ENCODE measurements at regions not wholly inside any gene's neighbourhood (a gene's known extent, or its start where the extent isn't known, plus 50 kb on each side); places are given as distances from the start of the nearest gene placed in this dataset.

DNA sequence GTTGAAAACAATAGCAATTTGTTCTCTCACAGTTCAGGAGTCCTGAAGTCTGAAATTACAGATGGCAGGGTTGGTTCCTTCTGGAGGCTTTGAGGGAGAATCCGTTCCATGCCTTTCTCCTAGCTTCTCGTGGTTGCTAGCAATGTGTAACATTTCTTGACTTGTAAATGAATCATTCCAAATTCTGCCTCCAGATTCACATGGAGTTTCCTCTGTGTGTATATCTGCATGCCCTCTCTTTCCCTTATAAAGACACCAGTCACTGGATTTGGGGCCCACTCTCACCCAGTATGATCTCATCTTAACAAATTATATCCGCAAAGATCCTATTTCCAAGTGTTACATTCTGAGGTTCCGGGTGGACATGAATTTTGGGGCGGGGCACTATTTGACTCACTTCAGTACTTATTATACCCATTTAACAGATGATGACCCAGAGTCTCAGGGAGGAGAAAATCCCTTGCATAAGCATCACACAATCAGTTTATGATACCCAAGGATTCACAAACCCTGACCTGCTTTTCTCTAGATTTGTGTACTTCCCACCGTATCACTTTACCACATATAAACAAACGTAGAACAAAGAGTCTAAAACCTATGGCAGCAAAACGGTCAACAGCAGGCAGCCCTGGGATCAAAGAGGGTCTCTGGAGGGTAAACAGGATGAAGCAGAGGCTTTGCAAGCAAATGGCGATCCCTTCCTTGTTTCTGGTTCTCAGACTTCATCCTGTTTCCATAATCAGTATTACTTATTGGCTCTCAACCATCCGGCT lies 93.7 kb downstream of the C9orf152 start:
- no peak for ATAC-seq
- DNase-seq (ENCODE audit: missing footprints): no peak
- intact Hi-C loops (cut with DNase I): no loop called here

GRCh38 chr9:110114859-110115201 lies 93.1 kb downstream of the C9orf152 start:
- ATAC-seq: peak; percentile 55
- intact Hi-C loops (cut with DNase I): no loop called here
- DNase-seq (ENCODE audit: missing footprints): no peak

GRCh38 chr9:110115341-110115820 lies 92.6 kb downstream of the C9orf152 start:
- intact Hi-C loops (cut with DNase I): no loop called here
- DNase-seq (ENCODE audit: missing footprints) (no peak), ATAC-seq (peak; percentile 88)

GRCh38 chr9:110115826-110116542 lies 92.0 kb downstream of the C9orf152 start:
- intact Hi-C loops (cut with DNase I): no loop called here
- DNase-seq (ENCODE audit: missing footprints) (no peak), ATAC-seq (no peak)

- no peak for DNase-seq (ENCODE audit: missing footprints)
- intact Hi-C loops (cut with DNase I): no loop called here
- no peak for ATAC-seq
Measured at GRCh38 chr9:110116543-110116885, 91.4 kb downstream of the C9orf152 start.

GRCh38 chr9:110121170-110121569 lies 86.8 kb downstream of the C9orf152 start:
- no peak for ATAC-seq
- DNase-seq (ENCODE audit: missing footprints): no peak
- intact Hi-C loops (cut with DNase I): no loop called here

DNA sequence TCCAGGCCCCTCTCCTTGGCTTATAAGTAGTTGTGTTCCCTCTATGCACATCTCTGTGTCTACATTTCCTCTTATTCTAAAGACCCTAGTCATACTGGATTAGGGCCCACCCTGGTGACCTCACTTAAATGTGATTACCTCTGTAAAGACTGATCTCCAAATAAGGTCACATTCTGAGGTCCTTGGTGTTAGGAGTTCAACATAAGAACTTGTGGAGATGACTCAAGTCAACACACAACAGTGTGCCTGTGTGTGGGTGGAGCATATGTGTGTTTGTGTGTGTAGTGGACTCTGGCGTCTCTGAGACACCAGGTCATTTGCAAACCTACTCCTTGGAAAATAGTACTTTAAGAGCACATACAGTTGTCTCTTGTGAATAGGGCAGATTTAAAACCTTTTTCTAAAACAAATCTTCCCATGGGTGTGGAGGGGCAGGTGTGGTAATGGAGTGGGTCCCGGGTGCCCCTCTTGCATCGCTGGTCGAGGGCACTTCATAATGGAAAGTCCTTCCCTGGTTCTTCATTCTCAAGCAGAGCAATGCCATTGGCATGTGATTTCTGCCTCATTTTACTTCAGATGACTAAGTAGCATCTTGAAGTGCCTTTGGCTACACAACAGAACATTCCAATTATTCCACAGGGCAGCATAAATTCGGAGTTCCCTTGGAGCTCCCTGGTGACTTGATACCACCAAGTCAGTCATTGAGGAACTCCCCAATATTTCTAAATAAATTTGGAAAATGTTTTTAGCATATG lies 84.4 kb downstream of the C9orf152 start:
- intact Hi-C loops (cut with DNase I): no loop called here
- ATAC-seq (no peak), DNase-seq (ENCODE audit: missing footprints) (no peak)

DNA sequence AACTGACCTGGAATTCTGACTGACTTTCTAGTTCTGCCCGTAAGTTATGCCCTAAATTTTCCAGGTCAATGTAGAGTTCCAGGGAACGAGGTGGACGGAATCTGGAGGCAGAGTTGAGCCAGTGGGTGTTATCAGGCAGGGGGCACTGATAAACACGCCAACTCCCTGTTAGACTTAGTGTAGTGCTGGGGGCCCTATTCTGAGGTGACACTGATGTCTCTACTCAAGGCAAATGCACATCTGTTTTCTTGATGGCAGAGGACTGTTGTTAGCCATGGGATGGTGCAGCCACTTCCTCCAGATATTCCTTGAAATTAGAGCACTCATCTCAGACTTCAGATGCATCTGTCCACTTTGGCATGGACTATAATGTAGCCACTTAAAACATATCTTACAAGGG lies 83.5 kb downstream of the C9orf152 start:
- ATAC-seq: no peak
- intact Hi-C loops (cut with DNase I): no loop called here
- no peak for DNase-seq (ENCODE audit: missing footprints)

DNA sequence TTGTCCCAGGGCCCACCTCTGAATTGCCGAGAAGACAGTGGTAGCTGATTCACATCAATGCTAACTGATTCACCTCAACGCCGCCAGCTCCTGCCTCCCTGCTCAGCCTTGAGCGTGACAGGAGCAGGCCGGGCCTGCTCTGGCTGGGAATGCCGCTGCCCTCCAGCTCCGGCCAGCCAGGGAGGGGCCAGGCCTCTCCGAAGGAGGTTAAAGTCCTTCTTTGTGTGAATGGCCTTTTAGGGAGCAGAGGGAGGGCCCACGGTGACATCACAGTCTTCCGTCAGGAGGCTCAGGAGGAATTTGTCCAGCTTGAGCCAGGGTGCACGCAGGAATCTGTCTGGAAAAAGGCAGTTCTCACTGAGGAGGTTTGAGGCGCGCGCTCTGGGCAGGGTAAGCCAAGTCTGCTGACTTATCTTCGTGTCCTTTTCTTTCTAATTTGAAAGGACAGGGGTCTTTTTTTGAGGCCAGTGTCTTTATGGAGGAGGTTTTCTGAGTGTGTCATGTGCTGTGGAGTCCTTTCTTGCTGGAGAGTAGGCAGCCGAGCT lies 82.7 kb downstream of the C9orf152 start:
- peak; percentile 90 for ATAC-seq
- peak; percentile 89 for DNase-seq (ENCODE audit: missing footprints)
- intact Hi-C loops (cut with DNase I): loop anchor here (5.0 kb wide), 3 partner anchors 38 to 258 kb away; no protein-coding TSS in a partner anchor

DNA sequence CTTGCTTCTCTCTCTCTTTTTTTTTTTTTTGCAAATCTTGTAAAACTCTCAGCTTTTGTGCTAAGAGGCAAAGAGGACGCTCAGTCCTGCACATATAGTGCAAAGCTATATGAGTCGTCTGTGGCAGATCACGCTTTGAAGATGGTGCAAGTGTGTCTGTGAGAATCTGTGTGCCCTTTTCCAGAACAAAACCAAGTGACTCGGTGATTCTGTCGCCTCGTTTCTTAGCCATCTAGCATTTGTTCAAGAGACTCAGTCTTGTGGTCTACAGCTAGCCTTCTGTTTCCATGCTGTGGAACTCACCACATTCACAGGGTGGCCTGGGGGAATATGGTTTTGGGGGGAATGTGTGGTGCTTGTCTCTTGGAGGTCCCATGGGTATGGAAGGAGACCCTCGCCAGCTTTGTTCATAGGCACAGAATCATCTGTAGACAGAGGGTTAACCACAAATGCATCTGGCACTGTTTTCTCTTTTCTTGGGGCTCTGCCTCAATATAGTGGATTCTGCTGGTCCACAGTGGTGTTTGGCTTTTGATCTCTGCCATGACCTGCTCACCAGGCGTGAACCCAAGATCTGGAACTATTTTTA lies 82.1 kb downstream of the C9orf152 start:
- intact Hi-C loops (cut with DNase I): loop anchor here (2.0 to 5.0 kb wide), 4 partner anchors 23 to 259 kb away; no protein-coding TSS in a partner anchor
- ATAC-seq: no peak

GRCh38 chr9:110126499-110126941 lies 81.4 kb downstream of the C9orf152 start:
- no peak for ATAC-seq
- intact Hi-C loops (cut with DNase I): loop anchor here (2.0 to 5.0 kb wide), 4 partner anchors 22 to 259 kb away; no protein-coding TSS in a partner anchor
- DNase-seq (ENCODE audit: missing footprints): no peak

More for the DNA sequence above, 82.1 kb downstream of the C9orf152 start:
- no peak for DNase-seq (ENCODE audit: missing footprints)

DNA sequence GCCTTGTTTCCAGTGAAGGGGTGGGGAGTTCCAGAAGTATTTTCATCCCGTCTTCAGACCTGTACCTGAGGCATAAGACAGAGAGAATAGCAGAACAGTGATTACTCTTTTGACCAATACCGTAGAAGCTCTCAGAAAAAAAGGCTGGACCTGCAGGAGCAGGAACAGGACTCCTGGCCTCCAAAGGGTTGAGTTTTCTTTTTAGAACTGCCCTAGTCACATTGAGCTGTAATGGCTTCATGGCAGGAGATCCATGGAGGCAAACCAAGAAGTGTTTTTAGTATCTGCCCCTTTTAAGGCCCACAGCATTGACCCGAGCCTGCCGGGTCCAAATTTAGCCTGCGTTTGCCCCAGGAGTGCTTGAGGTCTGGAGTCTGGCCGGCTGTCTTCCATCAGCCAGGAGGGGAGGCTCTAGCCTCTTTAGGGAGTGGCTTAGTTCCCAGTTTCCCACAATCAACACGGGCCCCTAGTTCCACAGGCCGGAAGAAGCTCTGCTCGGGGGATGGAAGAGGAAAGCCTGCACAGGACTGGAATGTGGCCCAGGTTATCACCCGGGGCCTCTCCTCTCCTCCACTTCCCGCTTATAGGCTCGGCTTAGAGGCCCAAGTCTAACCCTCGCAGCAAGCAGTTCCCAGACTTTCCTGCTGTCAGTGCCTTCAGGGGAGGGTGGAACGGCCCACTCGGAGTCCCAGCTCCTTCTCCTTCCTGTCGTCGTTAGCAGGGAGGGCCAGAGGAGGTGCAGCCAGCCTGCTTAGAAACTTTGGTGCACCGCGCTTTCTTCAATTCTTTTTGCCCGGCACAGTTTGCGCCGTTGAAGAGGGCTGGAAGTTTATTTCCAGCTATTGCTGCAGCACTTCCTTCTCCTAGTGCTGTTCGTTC lies 80.7 kb downstream of the C9orf152 start:
- DNase-seq (ENCODE audit: missing footprints) (peak; percentile 84), ATAC-seq (peak; percentile 86)
- intact Hi-C loops (cut with DNase I): loop anchor here (2.0 to 5.0 kb wide), 4 partner anchors 22 to 260 kb away; no protein-coding TSS in a partner anchor

GRCh38 chr9:110128664-110129329 lies 79.2 kb downstream of the C9orf152 start:
- ATAC-seq: no peak
- DNase-seq (ENCODE audit: missing footprints): no peak
- intact Hi-C loops (cut with DNase I): loop anchor here (5.0 kb wide), 3 partner anchors 41 to 261 kb away; no protein-coding TSS in a partner anchor

DNA sequence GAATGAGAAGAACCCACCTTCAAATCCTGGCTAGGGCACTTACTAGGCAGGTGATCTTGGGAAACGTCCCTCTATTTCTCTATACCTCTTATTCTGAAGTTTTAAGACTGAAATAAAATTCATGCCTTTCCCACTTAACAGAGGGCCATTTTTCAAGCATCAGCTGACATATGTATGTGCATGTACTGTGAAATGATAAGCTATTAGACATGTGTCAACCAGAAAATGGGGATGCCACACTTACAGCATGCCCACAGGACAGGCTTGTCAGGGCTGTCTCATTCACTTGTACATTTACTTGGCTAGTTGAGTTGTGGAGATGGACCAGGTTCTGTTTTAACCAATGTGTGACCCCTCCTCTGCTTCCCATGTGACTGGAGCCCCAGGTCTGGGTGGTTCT lies 78.5 kb downstream of the C9orf152 start:
- no peak for ATAC-seq
- intact Hi-C loops (cut with DNase I): loop anchor here (5.0 kb wide), 3 partner anchors 42 to 262 kb away; no protein-coding TSS in a partner anchor

DNA sequence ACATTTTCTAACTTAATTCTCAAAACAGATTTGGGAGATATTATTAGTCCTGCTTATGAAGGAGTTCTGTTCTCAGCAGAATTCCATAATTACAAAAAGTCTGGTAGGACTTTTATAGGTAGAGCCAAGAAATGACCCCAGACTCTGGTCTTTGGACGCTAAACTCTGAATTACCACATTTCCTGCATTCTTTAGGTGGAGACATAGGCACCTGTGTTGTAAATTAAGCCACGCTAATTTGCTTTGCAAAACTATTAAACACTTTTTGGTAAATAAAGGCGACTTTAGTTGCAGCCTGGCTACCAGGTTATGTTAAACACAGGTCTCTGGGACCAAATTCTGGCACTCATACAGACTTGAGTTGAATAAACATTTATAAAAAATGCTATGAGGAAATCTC lies 77.7 kb downstream of the C9orf152 start:
- no peak for ATAC-seq
- no peak for DNase-seq (ENCODE audit: missing footprints)
- intact Hi-C loops (cut with DNase I): no loop called here

More for the DNA sequence above, 78.5 kb downstream of the C9orf152 start:
- DNase-seq (ENCODE audit: missing footprints): no peak

DNA sequence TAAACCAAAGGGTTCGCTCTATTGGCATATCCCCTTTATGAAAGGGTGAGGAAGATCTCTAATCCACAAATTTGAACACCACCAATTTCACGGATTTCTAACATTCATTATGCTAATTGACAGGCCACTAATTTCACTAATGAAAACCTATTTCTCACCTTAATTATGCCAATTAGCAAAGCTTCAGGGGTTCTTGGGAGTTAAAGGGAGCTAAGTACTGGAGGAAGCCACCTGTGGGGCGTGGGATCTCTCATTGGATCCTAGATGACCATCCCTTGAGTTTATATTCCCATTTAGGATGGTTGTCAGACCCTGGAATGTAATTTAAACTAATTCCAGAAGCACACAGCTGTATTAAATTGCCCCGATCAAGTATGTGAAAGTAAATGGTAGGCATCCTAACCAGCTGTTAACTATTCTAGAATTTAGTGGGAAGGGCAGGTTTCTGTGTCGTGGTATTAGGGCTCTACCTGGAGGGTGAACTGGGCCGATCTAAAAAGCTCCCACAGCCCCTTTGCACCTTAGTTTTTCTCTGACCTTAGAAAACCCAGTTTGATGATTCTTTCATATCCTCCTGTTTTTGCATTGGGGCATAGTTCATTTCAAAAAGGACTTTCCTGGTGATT lies 77.1 kb downstream of the C9orf152 start:
- intact Hi-C loops (cut with DNase I): no loop called here
- DNase-seq (ENCODE audit: missing footprints): no peak
- ATAC-seq: no peak

- intact Hi-C loops (cut with DNase I): no loop called here
- no peak for ATAC-seq
- no peak for DNase-seq (ENCODE audit: missing footprints)
Measured at GRCh38 chr9:110131499-110131898, 76.5 kb downstream of the C9orf152 start.

All from Right ventricle myocardium inferior (tissue), 1 donor.